ENCODE measurements at regions not wholly inside any gene's neighbourhood (a gene's known extent, or its start where the extent isn't known, plus 50 kb on each side); places are given as distances from the start of the nearest gene placed in this dataset.

GRCh38 chr2:176742271-176742670 is 470.3 kb upstream of the HNRNPA3 start (continued):
- TF ChIP-seq AEBP2 (tag by site-specific recombination; IDR thresholded peaks at IDR 0.05; ENCODE audit: borderline replicate concordance) (no peak), ZNF580 (tag by site-specific recombination; IDR thresholded peaks at IDR 0.05) (no peak), ELK4 (IDR thresholded peaks at IDR 0.05; ENCODE audit: borderline replicate concordance, low read depth, low read length) (no peak), ZNF776 (tag by site-specific recombination; IDR thresholded peaks at IDR 0.05; ENCODE audit: borderline replicate concordance) (no peak), ZSCAN5A (tag by site-specific recombination; IDR thresholded peaks at IDR 0.05) (no peak), ZNF548 (tag by site-specific recombination; IDR thresholded peaks at IDR 0.05) (no peak), ZNF585B (tag by site-specific recombination; IDR thresholded peaks at IDR 0.05) (no peak), GLI4 (tag by site-specific recombination; IDR thresholded peaks at IDR 0.05) (no peak)

GRCh38 chr2:176743671-176744070 is 468.9 kb upstream of the HNRNPA3 start:
- no peak overlapping the region for H3K27ac ChIP-seq (ENCODE audit: extremely low read depth, low read depth, low read length)
- H3K9me3 ChIP-seq (ENCODE audit: control insufficient read depth, insufficient read depth, low read depth, low read length) = no peaks in the 10 kb centered on the region
- CTCF ChIA-PET = no interaction called here
- no peaks in the 10 kb centered on the region for H3K36me3 ChIP-seq (ENCODE audit: control insufficient read depth in 2 of 2, insufficient read depth in 1 of 2, low read length in 2 of 2)
- POLR2A ChIA-PET = no interaction called here
- TF ChIP-seq ZNF639 (tag by site-specific recombination; IDR thresholded peaks at IDR 0.05) (no peak), ZNF645 (tag by site-specific recombination; IDR thresholded peaks at IDR 0.05) (no peak), RBAK (tag by site-specific recombination; IDR thresholded peaks at IDR 0.05) (no peak), ZFP37 (tag by site-specific recombination; IDR thresholded peaks at IDR 0.05) (no peak), ZNF707 (tag by site-specific recombination; IDR thresholded peaks at IDR 0.05) (no peak), ZNF211 (tag by site-specific recombination; IDR thresholded peaks at IDR 0.05; ENCODE audit: low read depth) (no peak), ZNF324 (tag by site-specific recombination; IDR thresholded peaks at IDR 0.05) (no peak), ZNF114 (tag by site-specific recombination; IDR thresholded peaks at IDR 0.05) (no peak), GLIS2 (tag by site-specific recombination; IDR thresholded peaks at IDR 0.05) (no peak), ZNF221 (tag by site-specific recombination; IDR thresholded peaks at IDR 0.05; ENCODE audit: borderline replicate concordance) (no peak), ZSCAN5A (tag by site-specific recombination; IDR thresholded peaks at IDR 0.05) (no peak), ELK4 (IDR thresholded peaks at IDR 0.05; ENCODE audit: borderline replicate concordance, low read depth, low read length) (no peak), ZNF148 (tag by site-specific recombination; IDR thresholded peaks at IDR 0.05; ENCODE audit: borderline replicate concordance) (no peak), GFI1B (tag by site-specific recombination; IDR thresholded peaks at IDR 0.05) (no peak), BCL11A (tag by site-specific recombination; IDR thresholded peaks at IDR 0.05; ENCODE audit: low read depth) (no peak), ZNF585B (tag by site-specific recombination; IDR thresholded peaks at IDR 0.05) (no peak), ZNF561 (tag by site-specific recombination; IDR thresholded peaks at IDR 0.05; ENCODE audit: borderline replicate concordance) (no peak), ZNF670 (tag by site-specific recombination; IDR thresholded peaks at IDR 0.05; ENCODE audit: low read depth) (no peak), ZNF138 (tag by site-specific recombination; IDR thresholded peaks at IDR 0.05; ENCODE audit: borderline replicate concordance) (no peak)
- no peak overlapping the region for H3K4me3 ChIP-seq (ENCODE audit: low read depth, low read length)
- peaks cover 3% of the 10 kb centered on the region; the same call in 1 of the 2 replicates for H3K4me1 ChIP-seq (ENCODE audit: control insufficient read depth, insufficient read depth, low read length)
